GM18505 (cell line): ENCODE measurements at regions not wholly inside any gene's neighbourhood (a gene's known extent, or its start where the extent isn't known, plus 50 kb on each side); places are given as distances from the start of the nearest gene placed in this dataset.
"Not testable (repeated sequence)": the region's sequence is repeated elsewhere in the genome, so short reads cannot be mapped to it uniquely, and the experiment has no call there.

ENCODE experiments used
- ATAC-seq: cut with Tn5 transposase; IDR thresholded peaks from one replicate; pipeline ENCODE4 v1.9.1; 2021; ENCODE audit not compliant: unreplicated experiment
- POLR2A ChIP-seq: IDR thresholded peaks from 4 replicates; pipeline ENCODE4 v1.6.1; 2011; ENCODE audit warnings: borderline replicate concordance; ENCODE audit not compliant: insufficient read depth, insufficient read length; ENCODE audit errors: extremely low read depth

- TF ChIP-seq POLR2A, result no peak
- no peak for ATAC-seq
Observed at GRCh38 chr14:45785240-45785639, 532.2 kb upstream of the MIS18BP1 start.

GRCh38 chr14:45766247-45766646 is 513.2 kb upstream of the MIS18BP1 start:
- no peak for ATAC-seq
- no peak for TF ChIP-seq POLR2A

GRCh38 chr14:45757655-45758054 is 504.7 kb upstream of the MIS18BP1 start:
- no peak for TF ChIP-seq POLR2A
- no peak for ATAC-seq

- not testable (repeated sequence) for ATAC-seq
Observed at GRCh38 chr14:45756412-45756811, 503.4 kb upstream of the MIS18BP1 start.

- no peak for ATAC-seq
- TF ChIP-seq POLR2A, result no peak
Observed at GRCh38 chr14:45743884-45744283, 490.9 kb upstream of the MIS18BP1 start.

- ATAC-seq, result no peak
- no peak for TF ChIP-seq POLR2A
Observed at GRCh38 chr14:45742187-45742586, 489.2 kb upstream of the MIS18BP1 start.

- ATAC-seq, result no peak
- TF ChIP-seq POLR2A, result no peak
Observed at GRCh38 chr14:45728434-45729225, 475.6 kb upstream of the MIS18BP1 start.

GRCh38 chr14:45727133-45727532 is 474.1 kb upstream of the MIS18BP1 start:
- TF ChIP-seq POLR2A, result no peak

GRCh38 chr14:45721472-45721871 is 468.5 kb upstream of the MIS18BP1 start:
- no peak for ATAC-seq
- no peak for TF ChIP-seq POLR2A

More at GRCh38 chr14:45727133-45727532, 474.1 kb upstream of the MIS18BP1 start:
- ATAC-seq, result no peak

GRCh38 chr14:45716572-45716971 is 463.6 kb upstream of the MIS18BP1 start:
- ATAC-seq, result no peak
- TF ChIP-seq POLR2A, result no peak

- no peak for TF ChIP-seq POLR2A
- ATAC-seq, result no peak
Observed at GRCh38 chr14:45715946-45716345, 462.9 kb upstream of the MIS18BP1 start.

GRCh38 chr14:45709541-45709940 is 456.5 kb upstream of the MIS18BP1 start:
- no peak for TF ChIP-seq POLR2A
- ATAC-seq, result no peak

- no peak for ATAC-seq
- TF ChIP-seq POLR2A, result no peak
Observed at GRCh38 chr14:45705940-45706534, 453.0 kb upstream of the MIS18BP1 start.

GRCh38 chr14:45699471-45699870 is 446.5 kb upstream of the MIS18BP1 start:
- no peak for TF ChIP-seq POLR2A
- no peak for ATAC-seq
